ENCODE measurements at regions not wholly inside any gene's neighbourhood (a gene's known extent, or its start where the extent isn't known, plus 50 kb on each side); places are given as distances from the start of the nearest gene placed in this dataset.
"Not testable (repeated sequence)": the region's sequence is repeated elsewhere in the genome, so short reads cannot be mapped to it uniquely, and the experiment has no call there.

- Mint-ChIP-seq H3K36me3 (ENCODE audit: low read depth, unreplicated experiment) (no peaks in the 10 kb centered on the region), H3K9me3 (ENCODE audit: unreplicated experiment) (no peaks in the 10 kb centered on the region), H3K4me3 (ENCODE audit: unreplicated experiment) (no peak overlapping the region), H3K27ac (ENCODE audit: unreplicated experiment) (no peak overlapping the region), H3K27me3 (ENCODE audit: unreplicated experiment) (peaks cover 1% of the 10 kb centered on the region), H3K4me1 (ENCODE audit: unreplicated experiment) (no peaks in the 10 kb centered on the region)
- no peak for DNase-seq (ENCODE audit: low spot score)
- TF ChIP-seq, protein P1, sequence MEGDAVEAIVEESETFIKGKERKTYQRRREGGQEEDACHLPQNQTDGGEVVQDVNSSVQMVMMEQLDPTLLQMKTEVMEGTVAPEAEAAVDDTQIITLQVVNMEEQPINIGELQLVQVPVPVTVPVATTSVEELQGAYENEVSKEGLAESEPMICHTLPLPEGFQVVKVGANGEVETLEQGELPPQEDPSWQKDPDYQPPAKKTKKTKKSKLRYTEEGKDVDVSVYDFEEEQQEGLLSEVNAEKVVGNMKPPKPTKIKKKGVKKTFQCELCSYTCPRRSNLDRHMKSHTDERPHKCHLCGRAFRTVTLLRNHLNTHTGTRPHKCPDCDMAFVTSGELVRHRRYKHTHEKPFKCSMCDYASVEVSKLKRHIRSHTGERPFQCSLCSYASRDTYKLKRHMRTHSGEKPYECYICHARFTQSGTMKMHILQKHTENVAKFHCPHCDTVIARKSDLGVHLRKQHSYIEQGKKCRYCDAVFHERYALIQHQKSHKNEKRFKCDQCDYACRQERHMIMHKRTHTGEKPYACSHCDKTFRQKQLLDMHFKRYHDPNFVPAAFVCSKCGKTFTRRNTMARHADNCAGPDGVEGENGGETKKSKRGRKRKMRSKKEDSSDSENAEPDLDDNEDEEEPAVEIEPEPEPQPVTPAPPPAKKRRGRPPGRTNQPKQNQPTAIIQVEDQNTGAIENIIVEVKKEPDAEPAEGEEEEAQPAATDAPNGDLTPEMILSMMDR (IDR thresholded peaks at IDR 0.05; ENCODE audit: unreplicated experiment), result no peak
Observed at GRCh38 chr6:74482180-74482579, 723.7 kb downstream of the COL12A1 start.

- H3K36me3 Mint-ChIP-seq (ENCODE audit: low read depth, unreplicated experiment), result no peaks in the 10 kb centered on the region
- no peak overlapping the region for H3K4me3 Mint-ChIP-seq (ENCODE audit: unreplicated experiment)
- H3K4me1 Mint-ChIP-seq (ENCODE audit: unreplicated experiment), result no peaks in the 10 kb centered on the region
- peaks cover 1% of the 10 kb centered on the region for H3K27me3 Mint-ChIP-seq (ENCODE audit: unreplicated experiment)
- no peaks in the 10 kb centered on the region for H3K9me3 Mint-ChIP-seq (ENCODE audit: unreplicated experiment)
- TF ChIP-seq, protein P1 (IDR thresholded peaks at IDR 0.05; ENCODE audit: unreplicated experiment), result no peak
- DNase-seq (ENCODE audit: low spot score), result no peak
- H3K27ac Mint-ChIP-seq (ENCODE audit: unreplicated experiment), result no peak overlapping the region
Observed at GRCh38 chr6:74480561-74480960, 725.3 kb downstream of the COL12A1 start.

GRCh38 chr6:74479960-74480359 lies 725.9 kb downstream of the COL12A1 start:
- Mint-ChIP-seq H3K27me3 (ENCODE audit: unreplicated experiment) (peaks cover 1% of the 10 kb centered on the region), H3K36me3 (ENCODE audit: low read depth, unreplicated experiment) (no peaks in the 10 kb centered on the region), H3K27ac (ENCODE audit: unreplicated experiment) (no peak overlapping the region), H3K9me3 (ENCODE audit: unreplicated experiment) (no peaks in the 10 kb centered on the region), H3K4me3 (ENCODE audit: unreplicated experiment) (no peak overlapping the region), H3K4me1 (ENCODE audit: unreplicated experiment) (no peaks in the 10 kb centered on the region)
- TF ChIP-seq, protein P1 (IDR thresholded peaks at IDR 0.05; ENCODE audit: unreplicated experiment), result no peak
- no peak for DNase-seq (ENCODE audit: low spot score)

DNA sequence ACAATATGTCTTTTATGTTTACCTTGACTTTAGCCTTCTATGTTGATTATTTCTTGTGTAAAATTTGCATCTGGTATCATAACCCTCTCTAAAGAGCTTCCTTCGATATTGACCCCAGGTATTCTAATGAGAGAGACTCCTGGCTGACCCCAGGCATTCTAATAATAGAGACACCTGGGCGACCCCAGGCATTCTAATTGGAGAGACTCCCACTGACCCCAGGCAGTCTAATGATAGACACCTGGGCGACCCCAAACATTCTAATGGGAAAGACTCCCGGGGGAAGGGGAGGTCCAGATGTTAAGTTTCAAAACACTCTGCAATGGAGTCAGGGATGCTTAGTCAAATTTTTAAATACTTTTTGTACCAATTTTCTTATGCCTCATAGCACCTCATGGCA lies 726.4 kb downstream of the COL12A1 start:
- no peaks in the 10 kb centered on the region for H3K4me1 Mint-ChIP-seq (ENCODE audit: unreplicated experiment)
- no peaks in the 10 kb centered on the region for H3K36me3 Mint-ChIP-seq (ENCODE audit: low read depth, unreplicated experiment)
- H3K9me3 Mint-ChIP-seq (ENCODE audit: unreplicated experiment), result no peaks in the 10 kb centered on the region
- no peak overlapping the region for H3K4me3 Mint-ChIP-seq (ENCODE audit: unreplicated experiment)
- no peak for DNase-seq (ENCODE audit: low spot score)
- TF ChIP-seq, protein P1 (IDR thresholded peaks at IDR 0.05; ENCODE audit: unreplicated experiment), result no peak
- H3K27me3 Mint-ChIP-seq (ENCODE audit: unreplicated experiment), result peaks cover 1% of the 10 kb centered on the region
- no peak overlapping the region for H3K27ac Mint-ChIP-seq (ENCODE audit: unreplicated experiment)

DNA sequence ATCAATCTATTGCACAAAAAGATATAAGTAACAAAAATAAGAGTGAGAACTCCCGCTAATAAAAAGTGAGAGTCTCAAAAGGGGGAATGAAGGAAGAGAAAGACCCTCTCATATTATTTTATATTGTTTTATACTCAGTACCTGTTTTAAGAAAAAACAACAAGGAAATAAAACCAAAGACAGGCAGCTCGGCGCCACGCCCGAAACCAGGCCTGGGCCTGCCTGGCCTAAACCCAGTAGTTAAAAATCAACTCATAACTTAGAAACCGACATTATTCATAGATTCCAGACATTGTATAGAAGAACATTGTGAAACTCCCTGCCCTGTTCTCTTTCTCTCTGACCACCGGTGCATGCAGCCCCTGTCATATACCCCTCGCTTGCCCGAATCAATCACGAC lies 731.8 kb downstream of the COL12A1 start:
- H3K4me3 Mint-ChIP-seq (ENCODE audit: unreplicated experiment); H3K36me3 Mint-ChIP-seq (ENCODE audit: low read depth, unreplicated experiment); H3K27me3 Mint-ChIP-seq (ENCODE audit: unreplicated experiment); H3K27ac Mint-ChIP-seq (ENCODE audit: unreplicated experiment); H3K9me3 Mint-ChIP-seq (ENCODE audit: unreplicated experiment); H3K4me1 Mint-ChIP-seq (ENCODE audit: unreplicated experiment); DNase-seq (ENCODE audit: low spot score): not testable (repeated sequence)

GRCh38 chr6:74468552-74468951 lies 737.3 kb downstream of the COL12A1 start:
- H3K27ac Mint-ChIP-seq (ENCODE audit: unreplicated experiment); H3K4me1 Mint-ChIP-seq (ENCODE audit: unreplicated experiment); DNase-seq (ENCODE audit: low spot score); H3K27me3 Mint-ChIP-seq (ENCODE audit: unreplicated experiment); H3K9me3 Mint-ChIP-seq (ENCODE audit: unreplicated experiment); H3K4me3 Mint-ChIP-seq (ENCODE audit: unreplicated experiment); H3K36me3 Mint-ChIP-seq (ENCODE audit: low read depth, unreplicated experiment): not testable (repeated sequence)

Data from endothelial cell (in vitro differentiated cells).